Spleen (tissue), 11 donors: ENCODE measurements at regions not wholly inside any gene's neighbourhood (a gene's known extent, or its start where the extent isn't known, plus 50 kb on each side); places are given as distances from the start of the nearest gene placed in this dataset.

Experiments used
- DNase-seq: peaks from one replicate; pipeline ENCODE4 v3.0.0-alpha.2; 2020
- H3K27ac ChIP-seq, 8 donors: fragments of 200-600 bp; sonication (generic) in 7 of 8; 1 replicate in 4 of 8; 2 replicates in 4 of 8; pipeline versions ENCODE4 v1.5.0 to v1.8.0; 2016 to 2021; ENCODE audit warnings: inconsistent platforms in 4 of 8, mild to moderate bottlenecking in 4 of 8, moderate library complexity in 1 of 8
- H3K27me3 ChIP-seq, 7 donors: fragments of 200-600 bp; sonication (generic) in 6 of 7; replicated peaks in 1 of 7; 1 replicate in 4 of 7; 2 replicates in 3 of 7; pipeline versions ENCODE4 v1.5.0 to v1.8.0; 2016 to 2021; ENCODE audit warnings: inconsistent platforms in 3 of 7, mild to moderate bottlenecking in 1 of 7
- H3K36me3 ChIP-seq, 6 donors: fragments of 200-600 bp; sonication (generic) in 5 of 6; 1 replicate in 4 of 6; 2 replicates in 2 of 6; pipeline versions ENCODE4 v1.5.0 to v1.8.0; 2016 to 2021; ENCODE audit warnings: inconsistent platforms in 2 of 6
- H3K4me1 ChIP-seq, 6 donors: fragments of 200-600 bp; sonication (generic) in 5 of 6; 1 replicate in 3 of 6; 2 replicates in 3 of 6; pipeline versions ENCODE4 v1.5.0 to v1.8.0; 2016 to 2021; ENCODE audit warnings: inconsistent platforms in 3 of 6
- H3K4me3 ChIP-seq, 8 donors: fragments of 200-600 bp; sonication (generic) in 7 of 8; 1 replicate in 4 of 8; 2 replicates in 4 of 8; pipeline versions ENCODE4 v1.5.0 to v1.8.0; 2016 to 2021; ENCODE audit warnings: inconsistent platforms in 4 of 8, mild to moderate bottlenecking in 4 of 8, moderate library complexity in 2 of 8
- H3K9me3 ChIP-seq, 8 donors: fragments of 200-600 bp; sonication (generic) in 7 of 8; 1 replicate in 4 of 8; 2 replicates in 4 of 8; pipeline versions ENCODE4 v1.5.0 to v1.8.0; 2016 to 2021; ENCODE audit warnings: inconsistent platforms in 4 of 8
- CTCF ChIP-seq, 11 experiments: fragments of 200-600 bp in 7 of 11; fragments of 450-650 bp in 4 of 11; sonication (generic) in 4 of 11; IDR thresholded peaks in 8 of 11; conservative IDR thresholded peaks in 3 of 11; 1 replicate in 7 of 11; 2 replicates in 4 of 11; pipeline versions ENCODE4 v1.4.0 to v1.8.0; 2016 to 2021; ENCODE audit warnings: antibody characterized with exemption in 11 of 11, inconsistent platforms in 4 of 11, mild to moderate bottlenecking in 1 of 11
- POLR2A ChIP-seq, 3 donors: fragments of 450-650 bp; IDR thresholded peaks; one replicate each; pipeline ENCODE4 v1.5.1; 2017; ENCODE audit warnings: antibody characterized with exemption in 3 of 3, mild to moderate bottlenecking in 1 of 3
- POLR2AphosphoS5 ChIP-seq, 3 donors: sonication (generic); formaldehyde crosslinking; IDR thresholded peaks; one replicate each; pipeline ENCODE4 v1.5.1; 2017; ENCODE audit warnings: antibody characterized with exemption in 3 of 3
- WGBS, 5 donors: extraction: QIAGEN DNeasy Blood & Tissue Kit in 3 of 5; methylation state at CpG; one replicate each; pipeline versions ENCODE4 v1.1.5 to v1.1.7; 2013 to 2018; 5-methylcytosine and 5-hydroxymethylcytosine counted together
- intact Hi-C: fragments of 100-400 bp; cut with DNase I; formaldehyde crosslinking; loops from one replicate; pipeline ENCODE4 v1.15.0; 2023; ENCODE audit warnings: low total_unique reads
- donor health status: healthy with polysubstance abuse.
- donor health status: DM: no; HTN: no; CAD: no; lungs with moderate emphysema.
- donor health status: DM: no; HTN: no; CAD: no.
- donor health status: Bipolar disorder and iron deficiency.
- donor health status: healthy.
- donor health status: DM: no; HTN: no; CAD: no.
- donor health status: DM: yes; HTN: yes; CAD: no.

DNA sequence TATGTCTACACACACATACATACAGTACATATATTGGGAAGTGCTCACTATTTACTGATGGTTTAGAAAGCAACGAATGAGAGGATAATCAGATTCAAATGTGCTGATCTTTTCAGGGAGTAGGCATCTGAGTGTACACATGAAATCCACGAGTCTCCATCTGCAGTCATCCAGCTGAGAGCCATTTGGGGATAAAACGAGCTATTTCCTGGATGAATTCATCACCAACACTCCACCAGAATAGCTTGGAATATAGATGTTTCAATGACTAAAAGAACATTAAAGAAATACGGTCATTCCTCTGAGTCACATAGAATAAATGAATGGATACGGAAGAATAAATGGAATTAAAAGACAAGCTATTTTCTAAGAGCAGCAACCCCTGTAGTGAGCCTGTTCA, 721.6 kb upstream of the ARGLU1 start:
- Histone ChIP-seq H3K9me3 (peaks cover 0 to 7% (median 0%) of the 10 kb centered on the region in 8 donors), H3K27me3 (no peaks in the 10 kb centered on the region), H3K27ac (no peak overlapping the region), H3K4me1 (no peaks in the 10 kb centered on the region), H3K36me3 (no peaks in the 10 kb centered on the region), H3K4me3 (no peak overlapping the region)
- intact Hi-C loops: no loop called here
- WGBS, 5 donors: 67 to 75% (median 71%) methylated on average over 5 of the region's 5 CpGs
- DNase-seq: no peak
- no peak for TF ChIP-seq CTCF (IDR thresholded peaks at IDR 0.05 in 8 of 11, conservative IDR thresholded peaks at IDR 0.05 in 3 of 11)

GRCh38 chr13:107284173-107284572, 716.2 kb upstream of the ARGLU1 start:
- no peak for DNase-seq
- H3K36me3 ChIP-seq: no peaks in the 10 kb centered on the region
- H3K4me3 ChIP-seq: no peak overlapping the region
- no peak overlapping the region for H3K27ac ChIP-seq
- TF ChIP-seq POLR2A (IDR thresholded peaks at IDR 0.05) (no peak), CTCF (IDR thresholded peaks at IDR 0.05 in 8 of 11, conservative IDR thresholded peaks at IDR 0.05 in 3 of 11) (no peak), POLR2AphosphoS5 (IDR thresholded peaks at IDR 0.05) (no peak)
- no peaks in the 10 kb centered on the region for H3K4me1 ChIP-seq
- peaks cover 0 to 19% (median 0%) of the 10 kb centered on the region in 8 donors for H3K9me3 ChIP-seq
- H3K27me3 ChIP-seq: no peaks in the 10 kb centered on the region
- intact Hi-C loops: no loop called here

DNA sequence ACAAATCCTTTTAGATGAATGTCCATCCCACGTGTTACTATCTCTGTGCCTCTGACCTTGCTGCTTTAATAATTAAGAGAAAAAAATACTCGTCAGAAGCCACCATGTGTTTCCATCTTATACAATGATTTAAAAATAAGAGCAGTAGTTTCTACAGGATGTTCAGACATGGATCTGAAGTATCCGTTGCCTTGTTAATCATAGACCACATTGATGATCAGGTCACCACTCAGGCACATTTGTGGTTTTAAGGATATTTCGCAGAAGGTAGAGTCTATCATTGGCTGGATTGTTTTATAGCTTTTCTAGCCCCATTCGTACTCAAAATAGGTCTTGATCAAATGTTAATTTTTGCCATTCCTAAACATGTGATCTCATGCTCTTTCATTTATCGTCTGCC, 710.0 kb upstream of the ARGLU1 start:
- H3K36me3 ChIP-seq: no peaks in the 10 kb centered on the region
- H3K27ac ChIP-seq: peak overlapping the region in 1 of 8 donors; percentile 15
- intact Hi-C loops: no loop called here
- DNase-seq: no peak
- no peaks in the 10 kb centered on the region for H3K27me3 ChIP-seq
- no peaks in the 10 kb centered on the region for H3K4me1 ChIP-seq
- whole genome bisulfite sequencing, 5 donors: 70 to 87% (median 82%) methylated on average over 6 of the region's 6 CpGs
- H3K9me3 ChIP-seq: peaks cover 0 to 4% (median 0%) of the 10 kb centered on the region in 8 donors
- no peak for TF ChIP-seq POLR2A (IDR thresholded peaks at IDR 0.05)
- TF ChIP-seq POLR2AphosphoS5 (IDR thresholded peaks at IDR 0.05): no peak
- TF ChIP-seq CTCF (IDR thresholded peaks at IDR 0.05 in 8 of 11, conservative IDR thresholded peaks at IDR 0.05 in 3 of 11): no peak
- no peak overlapping the region for H3K4me3 ChIP-seq

- DNase-seq: no peak
- intact Hi-C loops: no loop called here
- H3K27me3 ChIP-seq: no peaks in the 10 kb centered on the region
- no peaks in the 10 kb centered on the region for H3K36me3 ChIP-seq
- no peak for TF ChIP-seq CTCF (IDR thresholded peaks at IDR 0.05 in 8 of 11, conservative IDR thresholded peaks at IDR 0.05 in 3 of 11)
- TF ChIP-seq POLR2A (IDR thresholded peaks at IDR 0.05): no peak
- no peak for TF ChIP-seq POLR2AphosphoS5 (IDR thresholded peaks at IDR 0.05)
- H3K27ac ChIP-seq: peak overlapping the region in 1 of 8 donors; percentile 15
- no peaks in the 10 kb centered on the region for H3K4me1 ChIP-seq
- H3K4me3 ChIP-seq: no peak overlapping the region
- WGBS, 5 donors: 61 to 76% (median 71%) methylated on average over 2 of the region's 2 CpGs
- peaks cover 0 to 4% (median 0%) of the 10 kb centered on the region in 8 donors for H3K9me3 ChIP-seq
Measured at GRCh38 chr13:107276936-107277335, 709.0 kb upstream of the ARGLU1 start.
